Cerebellar cortex (tissue), 1 donor: ENCODE measurements at regions not wholly inside any gene's neighbourhood (a gene's known extent, or its start where the extent isn't known, plus 50 kb on each side); places are given as distances from the start of the nearest gene placed in this dataset.
"Not testable (repeated sequence)": the region's sequence is repeated elsewhere in the genome, so short reads cannot be mapped to it uniquely, and the experiment has no call there.

Experiments used
- DNase-seq: peaks from one replicate; pipeline ENCODE4 v3.0.0-alpha.2; 2015; ENCODE audit warnings: low spot score

GRCh38 chr2:176424746-176425145 lies 155.5 kb downstream of the MTX2 start:
- DNase-seq: no peak

- DNase-seq: no peak
These were observed 158.3 kb downstream of the MTX2 start for GRCh38 chr2:176427549-176427948.

- DNase-seq: not testable (repeated sequence)
These were observed 159.8 kb downstream of the MTX2 start for GRCh38 chr2:176428944-176429469.

GRCh38 chr2:176432434-176432833 lies 163.2 kb downstream of the MTX2 start:
- DNase-seq: no peak

GRCh38 chr2:176435729-176436128 lies 166.5 kb downstream of the MTX2 start:
- no peak for DNase-seq

GRCh38 chr2:176443946-176444345 lies 174.7 kb downstream of the MTX2 start:
- DNase-seq: no peak

GRCh38 chr2:176445956-176446355 lies 176.7 kb downstream of the MTX2 start:
- no peak for DNase-seq

GRCh38 chr2:176446718-176447414 lies 177.6 kb downstream of the MTX2 start:
- DNase-seq: no peak

GRCh38 chr2:176447616-176448015 lies 178.4 kb downstream of the MTX2 start:
- no peak for DNase-seq

- DNase-seq: no peak
These were observed 180.6 kb downstream of the MTX2 start for GRCh38 chr2:176449852-176450251.

- DNase-seq: no peak
These were observed 184.5 kb downstream of the MTX2 start for GRCh38 chr2:176453784-176454183.

GRCh38 chr2:176454893-176455815 lies 185.9 kb downstream of the MTX2 start:
- peak; percentile 63 for DNase-seq

- no peak for DNase-seq
These were observed 186.6 kb downstream of the MTX2 start for GRCh38 chr2:176455816-176456291.

- no peak for DNase-seq
These were observed 188.2 kb downstream of the MTX2 start for GRCh38 chr2:176457481-176457880.

GRCh38 chr2:176461098-176461808 lies 192.0 kb downstream of the MTX2 start:
- DNase-seq: no peak

- no peak for DNase-seq
These were observed 192.8 kb downstream of the MTX2 start for GRCh38 chr2:176461809-176462670.

GRCh38 chr2:176463546-176463945 lies 194.3 kb downstream of the MTX2 start:
- no peak for DNase-seq

GRCh38 chr2:176464886-176465564 lies 195.8 kb downstream of the MTX2 start:
- no peak for DNase-seq

- no peak for DNase-seq
These were observed 197.7 kb downstream of the MTX2 start for GRCh38 chr2:176466918-176467452.

GRCh38 chr2:176467595-176467994 lies 198.4 kb downstream of the MTX2 start:
- no peak for DNase-seq
